ENCODE measurements at regions not wholly inside any gene's neighbourhood (a gene's known extent, or its start where the extent isn't known, plus 50 kb on each side); places are given as distances from the start of the nearest gene placed in this dataset.

DNA sequence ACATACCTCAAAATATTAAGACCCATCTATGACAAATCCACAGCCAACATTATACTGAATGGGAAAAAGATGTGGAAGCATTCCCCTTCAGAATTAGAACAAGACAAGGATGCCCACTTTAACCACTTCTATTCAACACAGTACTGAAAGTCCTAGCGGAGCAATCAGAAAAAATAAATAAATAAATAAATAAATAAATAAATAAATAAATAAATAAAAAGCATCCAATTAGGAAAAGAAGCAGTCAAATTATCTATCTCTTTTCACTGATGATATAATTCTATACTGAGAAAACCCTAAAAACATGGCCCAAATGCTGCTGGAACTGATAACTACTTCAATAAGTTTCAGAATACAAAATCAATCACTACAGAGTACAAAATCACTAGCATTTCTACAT is 67.5 kb downstream of the PRR32 start (continued):
- TF ChIP-seq ZNF148 (tag by site-specific recombination; IDR thresholded peaks at IDR 0.05; ENCODE audit: borderline replicate concordance) (no peak), ZNF48 (tag by site-specific recombination; IDR thresholded peaks at IDR 0.05) (no peak), ZNF677 (tag by site-specific recombination; IDR thresholded peaks at IDR 0.05) (no peak), ZBTB10 (tag by site-specific recombination; IDR thresholded peaks at IDR 0.05) (no peak), ZBTB48 (tag by site-specific recombination; IDR thresholded peaks at IDR 0.05) (no peak), ZNF416 (tag by site-specific recombination; IDR thresholded peaks at IDR 0.05) (no peak), SCRT1 (tag by site-specific recombination; IDR thresholded peaks at IDR 0.05; ENCODE audit: borderline replicate concordance) (no peak), ZNF530 (tag by site-specific recombination; IDR thresholded peaks at IDR 0.05; ENCODE audit: low read depth) (no peak), ZNF394 (tag by site-specific recombination; IDR thresholded peaks at IDR 0.05; ENCODE audit: borderline replicate concordance) (peak; percentile 83; the same call in 1 of the 2 replicates), ZBTB8A (tag by site-specific recombination; IDR thresholded peaks at IDR 0.05) (peak; percentile 50; the same call in 1 of the 2 replicates), ZFP69B (tag by site-specific recombination; IDR thresholded peaks at IDR 0.05) (no peak), BCL11A (tag by site-specific recombination; IDR thresholded peaks at IDR 0.05; ENCODE audit: low read depth) (no peak), ZNF768 (tag by site-specific recombination; IDR thresholded peaks at IDR 0.05) (no peak), ZNF555 (tag by site-specific recombination; conservative IDR thresholded peaks at IDR 0.05) (peak; percentile 92), ZSCAN18 (tag by site-specific recombination; IDR thresholded peaks at IDR 0.05) (no peak), ZNF391 (tag by site-specific recombination; IDR thresholded peaks at IDR 0.05; ENCODE audit: borderline replicate concordance, low read depth) (no peak), ZNF274 (IDR thresholded peaks at IDR 0.05; ENCODE audit: low read length) (no peak), ZNF274 (tag by site-specific recombination; IDR thresholded peaks at IDR 0.05; ENCODE audit: borderline replicate concordance) (no peak), KLF10 (tag by site-specific recombination; IDR thresholded peaks at IDR 0.05) (no peak), ZNF639 (tag by site-specific recombination; IDR thresholded peaks at IDR 0.05) (no peak), HOXA7 (CRISPR knock-in tag; IDR thresholded peaks at IDR 0.05; ENCODE audit: borderline replicate concordance) (no peak), ZIC2 (tag by site-specific recombination; IDR thresholded peaks at IDR 0.05) (no peak), ZNF426 (tag by site-specific recombination; IDR thresholded peaks at IDR 0.05) (peak; percentile 92)
- TF ChIP-seq, protein P1, sequence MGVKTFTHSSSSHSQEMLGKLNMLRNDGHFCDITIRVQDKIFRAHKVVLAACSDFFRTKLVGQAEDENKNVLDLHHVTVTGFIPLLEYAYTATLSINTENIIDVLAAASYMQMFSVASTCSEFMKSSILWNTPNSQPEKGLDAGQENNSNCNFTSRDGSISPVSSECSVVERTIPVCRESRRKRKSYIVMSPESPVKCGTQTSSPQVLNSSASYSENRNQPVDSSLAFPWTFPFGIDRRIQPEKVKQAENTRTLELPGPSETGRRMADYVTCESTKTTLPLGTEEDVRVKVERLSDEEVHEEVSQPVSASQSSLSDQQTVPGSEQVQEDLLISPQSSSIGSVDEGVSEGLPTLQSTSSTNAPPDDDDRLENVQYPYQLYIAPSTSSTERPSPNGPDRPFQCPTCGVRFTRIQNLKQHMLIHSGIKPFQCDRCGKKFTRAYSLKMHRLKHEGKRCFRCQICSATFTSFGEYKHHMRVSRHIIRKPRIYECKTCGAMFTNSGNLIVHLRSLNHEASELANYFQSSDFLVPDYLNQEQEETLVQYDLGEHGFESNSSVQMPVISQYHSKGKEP (tag by site-specific recombination; IDR thresholded peaks at IDR 0.05): no peak
- TF ChIP-seq, protein P2, sequence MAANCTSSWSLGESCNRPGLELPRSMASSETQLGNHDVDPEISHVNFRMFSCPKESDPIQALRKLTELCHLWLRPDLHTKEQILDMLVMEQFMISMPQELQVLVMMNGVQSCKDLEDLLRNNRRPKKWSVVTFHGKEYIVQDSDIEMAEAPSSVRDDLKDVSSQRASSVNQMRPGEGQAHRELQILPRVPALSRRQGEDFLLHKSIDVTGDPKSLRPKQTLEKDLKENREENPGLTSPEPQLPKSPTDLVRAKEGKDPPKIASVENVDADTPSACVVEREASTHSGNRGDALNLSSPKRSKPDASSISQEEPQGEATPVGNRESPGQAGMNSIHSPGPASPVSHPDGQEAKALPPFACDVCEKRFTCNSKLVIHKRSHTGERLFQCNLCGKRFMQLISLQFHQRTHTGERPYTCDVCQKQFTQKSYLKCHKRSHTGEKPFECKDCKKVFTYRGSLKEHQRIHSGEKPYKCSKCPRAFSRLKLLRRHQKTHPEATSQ (tag by site-specific recombination; IDR thresholded peaks at IDR 0.05): no peak
- TF ChIP-seq, protein P3, sequence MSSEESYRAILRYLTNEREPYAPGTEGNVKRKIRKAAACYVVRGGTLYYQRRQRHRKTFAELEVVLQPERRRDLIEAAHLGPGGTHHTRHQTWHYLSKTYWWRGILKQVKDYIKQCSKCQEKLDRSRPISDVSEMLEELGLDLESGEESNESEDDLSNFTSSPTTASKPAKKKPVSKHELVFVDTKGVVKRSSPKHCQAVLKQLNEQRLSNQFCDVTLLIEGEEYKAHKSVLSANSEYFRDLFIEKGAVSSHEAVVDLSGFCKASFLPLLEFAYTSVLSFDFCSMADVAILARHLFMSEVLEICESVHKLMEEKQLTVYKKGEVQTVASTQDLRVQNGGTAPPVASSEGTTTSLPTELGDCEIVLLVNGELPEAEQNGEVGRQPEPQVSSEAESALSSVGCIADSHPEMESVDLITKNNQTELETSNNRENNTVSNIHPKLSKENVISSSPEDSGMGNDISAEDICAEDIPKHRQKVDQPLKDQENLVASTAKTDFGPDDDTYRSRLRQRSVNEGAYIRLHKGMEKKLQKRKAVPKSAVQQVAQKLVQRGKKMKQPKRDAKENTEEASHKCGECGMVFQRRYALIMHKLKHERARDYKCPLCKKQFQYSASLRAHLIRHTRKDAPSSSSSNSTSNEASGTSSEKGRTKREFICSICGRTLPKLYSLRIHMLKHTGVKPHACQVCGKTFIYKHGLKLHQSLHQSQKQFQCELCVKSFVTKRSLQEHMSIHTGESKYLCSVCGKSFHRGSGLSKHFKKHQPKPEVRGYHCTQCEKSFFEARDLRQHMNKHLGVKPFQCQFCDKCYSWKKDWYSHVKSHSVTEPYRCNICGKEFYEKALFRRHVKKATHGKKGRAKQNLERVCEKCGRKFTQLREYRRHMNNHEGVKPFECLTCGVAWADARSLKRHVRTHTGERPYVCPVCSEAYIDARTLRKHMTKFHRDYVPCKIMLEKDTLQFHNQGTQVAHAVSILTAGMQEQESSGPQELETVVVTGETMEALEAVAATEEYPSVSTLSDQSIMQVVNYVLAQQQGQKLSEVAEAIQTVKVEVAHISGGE (tag by site-specific recombination; conservative IDR thresholded peaks at IDR 0.05; ENCODE audit: low read depth): peak; percentile 81

Measured in HEK293 (cell line).